ENCODE measurements at regions not wholly inside any gene's neighbourhood (a gene's known extent, or its start where the extent isn't known, plus 50 kb on each side); places are given as distances from the start of the nearest gene placed in this dataset.

DNA sequence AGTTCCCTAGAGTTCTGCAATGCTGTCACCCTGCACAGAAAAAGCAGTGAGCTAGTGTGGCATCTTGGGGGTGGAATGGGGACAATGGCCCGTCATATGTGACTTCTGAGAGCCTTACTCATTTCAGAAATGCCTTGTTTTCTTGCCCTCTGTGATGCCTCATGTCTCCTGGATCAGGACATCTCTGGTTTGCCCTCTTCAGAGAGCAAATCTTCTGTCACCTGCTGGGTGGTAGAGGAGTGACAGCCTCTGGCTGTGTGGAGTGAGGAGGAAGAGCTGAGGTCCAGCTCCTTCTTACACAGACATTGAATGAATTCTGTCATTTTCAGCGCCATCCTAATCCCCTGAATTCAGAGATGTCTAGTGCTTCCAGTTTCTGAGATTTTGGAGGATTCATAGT is 55.6 kb upstream of the PHLPP1 start:
- Histone ChIP-seq H3K4me1 (ENCODE audit: control insufficient read depth, insufficient read depth, low read length) (no peaks in the 10 kb centered on the region), H3K9me1 (ENCODE audit: insufficient read depth, low read length) (0 out of 2 replicates have a peak, but pooled peaks cover 2% of the 10 kb centered on the region), H4K5ac (ENCODE audit: low read depth, low read length) (no peak overlapping the region), H3K4ac (ENCODE audit: low read depth, low read length) (no peak overlapping the region), H3K23ac (ENCODE audit: low read depth, low read length) (no peak overlapping the region), H2AK5ac (ENCODE audit: low read depth, low read length) (no peak overlapping the region), H2BK20ac (ENCODE audit: low read depth, low read length) (no peak overlapping the region), H4K8ac (ENCODE audit: low read depth in 2 of 2, low read length in 2 of 2) (no peak overlapping the region), H3K56ac (ENCODE audit: extremely low read depth, insufficient read depth, low read length) (no peak overlapping the region), H3K9ac (ENCODE audit: low read depth, low read length) (no peak overlapping the region), H3K79me1 (ENCODE audit: low read depth in 1 of 2, low read length in 2 of 2) (no peaks in the 10 kb centered on the region), H3K18ac (ENCODE audit: low read depth, low read length) (no peak overlapping the region), H2AK9ac (replicated peaks; ENCODE audit: low read depth, low read length, poor library complexity) (no peak overlapping the region), H3K9me3 (ENCODE audit: control insufficient read depth, insufficient read depth, low read length) (no peaks in the 10 kb centered on the region), H3K4me3 (ENCODE audit: insufficient read depth, low read depth, low read length) (no peak overlapping the region), H2AFZ (replicated peaks; ENCODE audit: low read length, poor library complexity) (no peak overlapping the region), H2BK5ac (ENCODE audit: low read depth, low read length, poor library complexity, severe bottlenecking) (no peak overlapping the region), H4K91ac (ENCODE audit: insufficient read depth, low read depth, low read length) (no peak overlapping the region), H3K4me2 (ENCODE audit: low read depth, low read length) (no peak overlapping the region), H3K14ac (replicated peaks; ENCODE audit: low read depth, low read length) (no peak overlapping the region), H3K27ac (ENCODE audit: insufficient read depth, low read length) (no peak overlapping the region), H3K36me3 (ENCODE audit: control insufficient read depth, insufficient read depth, low read length) (no peaks in the 10 kb centered on the region), H4K20me1 (ENCODE audit: insufficient read depth, low read length) (no peaks in the 10 kb centered on the region), H2BK120ac (ENCODE audit: low read depth, low read length) (no peak overlapping the region), H3K27me3 (ENCODE audit: control insufficient read depth, insufficient read depth, low read length) (no peaks in the 10 kb centered on the region), H2BK15ac (ENCODE audit: low read depth, low read length) (no peak overlapping the region)
- TF ChIP-seq, protein P1, sequence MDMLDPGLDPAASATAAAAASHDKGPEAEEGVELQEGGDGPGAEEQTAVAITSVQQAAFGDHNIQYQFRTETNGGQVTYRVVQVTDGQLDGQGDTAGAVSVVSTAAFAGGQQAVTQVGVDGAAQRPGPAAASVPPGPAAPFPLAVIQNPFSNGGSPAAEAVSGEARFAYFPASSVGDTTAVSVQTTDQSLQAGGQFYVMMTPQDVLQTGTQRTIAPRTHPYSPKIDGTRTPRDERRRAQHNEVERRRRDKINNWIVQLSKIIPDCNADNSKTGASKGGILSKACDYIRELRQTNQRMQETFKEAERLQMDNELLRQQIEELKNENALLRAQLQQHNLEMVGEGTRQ (IDR thresholded peaks at IDR 0.05; ENCODE audit: low read depth, low read length) = no peak
- no peak for TF ChIP-seq RCOR1 (IDR thresholded peaks at IDR 0.05; ENCODE audit: insufficient replicate concordance, low read length)
- TF ChIP-seq FOS (IDR thresholded peaks at IDR 0.05; ENCODE audit: low read depth, low read length) = no peak
- ChIA-PET CTCF (no interaction called here), POLR2A (ENCODE audit: unreplicated experiment) (no interaction called here)
- no peak for DNase-seq
- BruUV-seq (replicated peaks) = no TSS peak
- WGBS, 2 experiments (ENCODE audit: extremely low coverage in 2 of 2, insufficient read length in 1 of 2) = 50% methylated on average over 1 of the region's 2 CpGs; no CpG with 5 or more reads in 1 of the 2 experiments
- intact Hi-C loops (cut with micrococcal nuclease) = no loop called here
- dilution Hi-C loops (cut with HindIII; ENCODE audit: low sequenced_read_pairs, unreplicated experiment) = no loop called here
- no peak for ATAC-seq (ENCODE audit: low read depth)
- in situ Hi-C loops (cut with MboI; ENCODE audit: low sequenced_read_pairs) = no loop called here

Measured in IMR-90 (cell line).